Endothelial cell (in vitro differentiated cells): ENCODE measurements at regions not wholly inside any gene's neighbourhood (a gene's known extent, or its start where the extent isn't known, plus 50 kb on each side); places are given as distances from the start of the nearest gene placed in this dataset.
A peak's percentile ranks its signal among the peaks of the same experiment; 100 is the strongest.
"Not testable (repeated sequence)": the region's sequence is repeated elsewhere in the genome, so short reads cannot be mapped to it uniquely, and the experiment has no call there.

Source experiments
- DNase-seq: peaks from one replicate; pipeline ENCODE4 v3.0.0; 2021; ENCODE audit warnings: low spot score
- H3K27ac Mint-ChIP-seq: one replicate; pipeline ENCODE4 v1.8.0; 2021; ENCODE audit warnings: mixed read lengths, inconsistent platforms; ENCODE audit not compliant: unreplicated experiment
- H3K27me3 Mint-ChIP-seq: one replicate; pipeline ENCODE4 v1.8.0; 2021; ENCODE audit warnings: mild to moderate bottlenecking, moderate library complexity, mixed read lengths, inconsistent platforms; ENCODE audit not compliant: unreplicated experiment
- H3K36me3 Mint-ChIP-seq: one replicate; pipeline ENCODE4 v1.8.0; 2021; ENCODE audit warnings: mild to moderate bottlenecking, low read depth, mixed read lengths, inconsistent platforms; ENCODE audit not compliant: unreplicated experiment
- H3K4me1 Mint-ChIP-seq: one replicate; pipeline ENCODE4 v1.8.0; 2021; ENCODE audit warnings: mild to moderate bottlenecking, mixed read lengths, inconsistent platforms; ENCODE audit not compliant: unreplicated experiment
- H3K4me3 Mint-ChIP-seq: one replicate; pipeline ENCODE4 v1.8.0; 2021; ENCODE audit warnings: mild to moderate bottlenecking, mixed read lengths, inconsistent platforms; ENCODE audit not compliant: unreplicated experiment
- H3K9me3 Mint-ChIP-seq: one replicate; pipeline ENCODE4 v1.8.0; 2021; ENCODE audit warnings: mixed read lengths, inconsistent platforms; ENCODE audit not compliant: unreplicated experiment
- TF ChIP-seq, protein P1 (sequence below): fragments of 200-600 bp; sonication (generic); IDR thresholded peaks from one replicate; pipeline ENCODE4 v1.5.0; 2021; ENCODE audit warnings: antibody characterized with exemption; ENCODE audit not compliant: unreplicated experiment

DNA sequence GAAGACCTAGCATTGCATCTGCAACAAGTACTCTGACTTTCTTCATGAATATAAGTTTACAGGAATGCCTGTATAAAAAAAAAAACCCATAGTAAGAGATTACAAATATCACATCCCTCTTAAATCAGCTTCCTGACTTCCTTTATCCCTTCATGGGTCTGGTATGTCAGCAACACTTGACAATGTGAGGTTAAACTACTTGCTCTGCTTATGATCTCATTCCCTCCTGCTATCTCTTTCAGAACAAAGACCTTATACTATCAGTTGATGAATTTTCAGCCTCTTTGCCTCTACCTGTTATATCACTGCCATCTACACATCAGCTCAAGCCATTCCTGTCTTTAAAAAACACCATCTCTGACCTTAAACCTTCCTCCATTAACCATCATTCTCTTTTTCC lies 130.9 kb upstream of the SAMSN1 start:
- Mint-ChIP-seq H3K9me3 (no peaks in the 10 kb centered on the region), H3K4me1 (peaks cover 32% of the 10 kb centered on the region), H3K36me3 (no peaks in the 10 kb centered on the region), H3K4me3 (no peak overlapping the region), H3K27me3 (no peaks in the 10 kb centered on the region), H3K27ac (peak overlapping the region; percentile 5)
- TF ChIP-seq, protein P1, sequence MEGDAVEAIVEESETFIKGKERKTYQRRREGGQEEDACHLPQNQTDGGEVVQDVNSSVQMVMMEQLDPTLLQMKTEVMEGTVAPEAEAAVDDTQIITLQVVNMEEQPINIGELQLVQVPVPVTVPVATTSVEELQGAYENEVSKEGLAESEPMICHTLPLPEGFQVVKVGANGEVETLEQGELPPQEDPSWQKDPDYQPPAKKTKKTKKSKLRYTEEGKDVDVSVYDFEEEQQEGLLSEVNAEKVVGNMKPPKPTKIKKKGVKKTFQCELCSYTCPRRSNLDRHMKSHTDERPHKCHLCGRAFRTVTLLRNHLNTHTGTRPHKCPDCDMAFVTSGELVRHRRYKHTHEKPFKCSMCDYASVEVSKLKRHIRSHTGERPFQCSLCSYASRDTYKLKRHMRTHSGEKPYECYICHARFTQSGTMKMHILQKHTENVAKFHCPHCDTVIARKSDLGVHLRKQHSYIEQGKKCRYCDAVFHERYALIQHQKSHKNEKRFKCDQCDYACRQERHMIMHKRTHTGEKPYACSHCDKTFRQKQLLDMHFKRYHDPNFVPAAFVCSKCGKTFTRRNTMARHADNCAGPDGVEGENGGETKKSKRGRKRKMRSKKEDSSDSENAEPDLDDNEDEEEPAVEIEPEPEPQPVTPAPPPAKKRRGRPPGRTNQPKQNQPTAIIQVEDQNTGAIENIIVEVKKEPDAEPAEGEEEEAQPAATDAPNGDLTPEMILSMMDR = no peak
- no peak for DNase-seq

DNA sequence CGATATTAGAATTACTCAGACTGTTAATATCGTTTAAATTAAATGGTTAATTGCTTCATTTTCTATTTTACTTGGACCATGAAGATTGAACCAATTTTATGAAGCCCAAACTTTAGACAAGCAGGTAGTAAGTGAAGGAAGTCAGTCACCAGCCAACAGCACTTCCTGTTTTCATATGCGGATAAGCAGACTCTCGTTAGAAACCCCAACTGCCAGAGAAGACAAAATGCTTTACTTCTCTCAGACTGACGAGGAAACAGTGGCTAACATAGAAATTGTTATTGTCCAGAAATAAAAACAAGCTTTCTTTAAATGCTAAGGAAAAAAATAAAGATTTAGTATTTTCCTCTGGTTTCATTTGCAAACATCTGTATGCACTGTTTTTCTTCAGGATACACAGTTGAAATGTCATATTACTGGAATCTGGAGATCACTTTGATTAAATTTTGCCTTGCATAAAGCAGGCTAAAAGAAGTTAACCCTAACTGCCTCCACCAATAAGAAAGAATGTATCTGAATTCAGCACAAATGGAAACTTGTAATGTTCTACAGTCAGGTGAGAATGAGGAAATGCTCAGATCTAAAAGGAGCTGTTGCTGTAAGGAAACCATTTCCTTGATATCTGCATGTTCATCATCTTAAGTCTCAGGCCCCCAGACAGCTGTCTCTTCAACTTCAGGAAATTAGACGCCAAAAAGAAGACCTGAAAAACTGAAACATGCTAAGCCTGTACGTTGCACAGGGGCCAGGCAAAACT lies 129.8 kb upstream of the SAMSN1 start:
- Mint-ChIP-seq H3K4me3 (no peak overlapping the region), H3K27ac (peak overlapping the region; percentile 77), H3K27me3 (no peaks in the 10 kb centered on the region), H3K4me1 (peaks cover 32% of the 10 kb centered on the region), H3K36me3 (no peaks in the 10 kb centered on the region), H3K9me3 (no peaks in the 10 kb centered on the region)
- TF ChIP-seq, protein P1 = no peak
- no peak for DNase-seq

DNA sequence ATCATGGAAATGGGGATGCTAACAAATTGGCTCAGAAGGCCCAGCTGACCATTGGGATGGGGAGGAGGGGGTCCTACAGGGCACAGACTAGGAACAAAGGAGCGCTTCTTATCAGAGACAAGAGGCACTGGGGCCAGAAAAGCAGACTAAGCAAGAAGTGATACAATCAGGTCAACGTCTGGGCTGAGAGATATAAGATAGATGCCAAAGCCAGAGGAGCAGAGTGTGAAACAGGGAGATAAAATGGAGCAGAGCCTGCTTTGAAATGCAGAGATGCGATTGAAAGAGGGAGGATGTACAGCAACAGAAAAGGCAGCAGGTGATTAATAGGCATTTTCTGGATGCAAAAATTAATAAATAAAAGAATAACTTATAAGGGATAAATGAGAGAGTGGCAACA lies 127.5 kb upstream of the SAMSN1 start:
- Mint-ChIP-seq H3K27me3 (peaks cover 2% of the 10 kb centered on the region), H3K27ac (no peak overlapping the region), H3K9me3 (peaks cover 3% of the 10 kb centered on the region), H3K36me3 (no peaks in the 10 kb centered on the region), H3K4me3 (no peak overlapping the region), H3K4me1 (peaks cover 32% of the 10 kb centered on the region)
- DNase-seq = no peak
- TF ChIP-seq, protein P1 = no peak

DNA sequence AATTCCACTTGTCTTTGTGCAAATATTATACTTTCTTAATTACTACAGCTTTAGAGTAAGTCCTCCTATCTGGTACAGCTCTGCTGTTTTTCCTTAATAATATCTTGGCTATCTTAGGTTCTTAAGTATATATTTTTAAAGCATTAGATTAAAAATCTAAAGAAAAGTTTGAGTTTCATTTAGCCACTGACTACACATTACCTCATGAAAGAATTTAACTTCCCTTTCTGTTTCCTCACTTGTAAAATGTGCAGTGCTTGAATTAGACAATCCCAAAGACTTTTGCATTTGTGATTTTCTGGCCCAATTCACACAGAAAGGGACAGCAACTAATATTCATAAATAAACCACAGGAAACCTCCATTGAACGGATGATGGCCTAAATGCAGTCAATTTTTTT lies 126.4 kb upstream of the SAMSN1 start:
- no peak for DNase-seq
- H3K4me3 Mint-ChIP-seq = no peak overlapping the region
- peaks cover 28% of the 10 kb centered on the region for H3K4me1 Mint-ChIP-seq

DNA sequence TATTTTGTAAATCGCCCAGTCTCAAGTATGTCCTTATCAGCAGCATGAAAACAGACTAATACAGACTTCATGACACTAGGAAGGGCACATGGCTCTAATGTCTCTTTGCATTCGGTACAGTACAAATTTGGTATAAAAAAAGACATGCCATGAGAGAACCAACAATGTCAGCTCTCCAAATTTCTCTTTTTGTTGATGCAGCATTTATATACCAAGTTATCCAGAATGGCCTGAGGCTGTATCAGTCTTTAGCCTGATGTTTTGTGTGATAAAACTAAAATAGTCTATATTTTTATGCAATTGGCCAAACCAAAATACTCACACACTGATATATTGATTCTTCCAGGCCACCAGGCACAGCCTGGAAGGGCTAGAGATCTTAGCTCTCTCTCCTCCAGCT lies 124.3 kb upstream of the SAMSN1 start:
- H3K9me3 Mint-ChIP-seq = peaks cover 3% of the 10 kb centered on the region
- H3K27ac Mint-ChIP-seq = no peak overlapping the region

More for the DNA sequence above, 126.4 kb upstream of the SAMSN1 start:
- Mint-ChIP-seq H3K9me3 (peaks cover 3% of the 10 kb centered on the region), H3K27ac (no peak overlapping the region), H3K27me3 (peaks cover 2% of the 10 kb centered on the region), H3K36me3 (no peaks in the 10 kb centered on the region)
- TF ChIP-seq, protein P1 = no peak

DNA sequence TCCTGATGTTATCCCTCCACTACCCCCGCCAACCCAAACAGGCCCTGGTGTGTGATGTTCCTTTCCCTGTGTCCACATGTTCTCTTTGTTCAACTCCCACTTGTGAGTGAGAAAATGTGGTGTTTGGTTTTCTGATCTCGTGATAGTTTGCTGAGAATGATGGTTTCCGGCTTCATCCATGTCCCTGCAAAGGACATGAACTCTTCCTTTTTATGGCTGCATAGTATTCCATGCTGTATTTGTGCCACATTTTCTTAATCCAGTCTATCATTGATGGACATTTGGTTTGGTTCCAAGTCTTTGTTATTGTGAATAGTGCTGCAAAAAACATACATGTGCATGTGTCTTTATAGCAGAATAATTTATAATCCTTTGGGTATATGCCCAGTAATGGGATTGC lies 123.0 kb upstream of the SAMSN1 start:
- not testable (repeated sequence) for H3K4me3 Mint-ChIP-seq, H3K4me1 Mint-ChIP-seq, H3K9me3 Mint-ChIP-seq, DNase-seq, H3K27me3 Mint-ChIP-seq, H3K27ac Mint-ChIP-seq, H3K36me3 Mint-ChIP-seq

More for the DNA sequence above, 124.3 kb upstream of the SAMSN1 start:
- DNase-seq = no peak
- peaks cover 10% of the 10 kb centered on the region for H3K4me1 Mint-ChIP-seq
- H3K4me3 Mint-ChIP-seq = no peak overlapping the region
- TF ChIP-seq, protein P1 = no peak
- peaks cover 2% of the 10 kb centered on the region for H3K27me3 Mint-ChIP-seq
- no peaks in the 10 kb centered on the region for H3K36me3 Mint-ChIP-seq
